HG03025 (cell line): ENCODE measurements at regions not wholly inside any gene's neighbourhood (a gene's known extent, or its start where the extent isn't known, plus 50 kb on each side); places are given as distances from the start of the nearest gene placed in this dataset.
"Not testable (repeated sequence)": the region's sequence is repeated elsewhere in the genome, so short reads cannot be mapped to it uniquely, and the experiment has no call there.

Experiments
- ATAC-seq: cut with Tn5 transposase; IDR thresholded peaks from one replicate; pipeline ENCODE4 v1.9.1; 2021; ENCODE audit warnings: mild to moderate bottlenecking, moderate library complexity; ENCODE audit not compliant: unreplicated experiment, low FRiP score

DNA sequence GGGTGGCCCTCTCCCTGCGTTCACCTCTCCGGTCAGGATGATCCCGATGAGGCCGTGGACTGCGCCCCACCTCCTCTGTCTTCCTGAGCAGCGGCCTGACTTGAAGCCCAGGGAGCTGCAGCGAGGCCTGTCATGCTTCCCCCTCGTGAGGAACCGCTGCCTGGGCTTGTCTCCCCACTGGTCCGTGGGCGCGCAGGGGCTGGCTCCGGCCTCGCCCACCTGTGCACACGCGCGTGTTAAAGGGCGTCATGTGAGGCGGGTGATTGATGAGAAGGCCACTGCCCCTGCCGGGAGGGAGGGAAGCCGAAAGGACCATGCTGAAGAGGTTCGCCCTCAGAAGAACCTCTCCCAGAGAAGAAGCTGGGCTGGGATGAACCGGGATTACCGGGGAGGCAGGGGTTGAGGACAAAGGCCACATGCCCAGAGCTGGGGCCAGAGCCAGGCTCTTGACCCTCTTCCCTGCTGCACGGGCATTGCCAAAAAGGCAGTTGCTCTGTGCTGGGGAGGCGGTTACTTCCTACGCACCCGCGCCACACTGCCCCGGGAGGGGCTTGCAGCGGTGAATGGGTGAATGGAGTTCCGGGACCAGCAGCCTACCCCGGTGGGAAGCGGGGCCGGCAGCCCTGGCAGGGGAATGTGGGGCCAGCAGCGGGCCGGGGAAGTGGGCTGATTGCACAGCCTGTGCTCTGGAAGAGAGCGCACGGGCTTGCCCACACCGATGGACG, 85.9 kb upstream of the GSE1 start:
- ATAC-seq: no peak

DNA sequence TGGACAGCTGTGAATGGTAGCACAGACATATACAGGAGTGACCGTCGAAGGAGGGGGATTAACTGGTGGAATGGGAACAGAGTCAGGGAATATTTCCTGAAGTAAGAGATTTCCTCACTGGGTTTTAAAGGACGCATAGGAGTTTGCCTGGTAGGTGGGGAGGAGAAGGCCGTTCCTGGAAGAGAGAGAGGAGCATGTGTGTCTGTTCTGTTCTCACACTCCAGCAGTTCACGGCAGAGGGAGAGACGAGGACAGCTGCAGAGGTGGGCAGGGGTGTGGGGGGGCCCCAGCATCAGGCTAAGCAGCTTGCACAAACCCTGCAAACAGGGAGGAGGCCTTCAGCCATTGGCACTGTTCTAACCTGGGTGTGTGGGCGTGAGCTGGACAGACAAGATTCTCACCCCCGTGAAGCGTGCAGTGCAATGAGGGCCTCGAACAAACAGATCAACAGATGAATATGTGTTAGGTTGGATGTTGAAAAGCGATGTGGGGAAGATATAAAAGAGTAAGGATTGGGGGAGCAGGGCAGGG, 85.3 kb upstream of the GSE1 start:
- no peak for ATAC-seq

DNA sequence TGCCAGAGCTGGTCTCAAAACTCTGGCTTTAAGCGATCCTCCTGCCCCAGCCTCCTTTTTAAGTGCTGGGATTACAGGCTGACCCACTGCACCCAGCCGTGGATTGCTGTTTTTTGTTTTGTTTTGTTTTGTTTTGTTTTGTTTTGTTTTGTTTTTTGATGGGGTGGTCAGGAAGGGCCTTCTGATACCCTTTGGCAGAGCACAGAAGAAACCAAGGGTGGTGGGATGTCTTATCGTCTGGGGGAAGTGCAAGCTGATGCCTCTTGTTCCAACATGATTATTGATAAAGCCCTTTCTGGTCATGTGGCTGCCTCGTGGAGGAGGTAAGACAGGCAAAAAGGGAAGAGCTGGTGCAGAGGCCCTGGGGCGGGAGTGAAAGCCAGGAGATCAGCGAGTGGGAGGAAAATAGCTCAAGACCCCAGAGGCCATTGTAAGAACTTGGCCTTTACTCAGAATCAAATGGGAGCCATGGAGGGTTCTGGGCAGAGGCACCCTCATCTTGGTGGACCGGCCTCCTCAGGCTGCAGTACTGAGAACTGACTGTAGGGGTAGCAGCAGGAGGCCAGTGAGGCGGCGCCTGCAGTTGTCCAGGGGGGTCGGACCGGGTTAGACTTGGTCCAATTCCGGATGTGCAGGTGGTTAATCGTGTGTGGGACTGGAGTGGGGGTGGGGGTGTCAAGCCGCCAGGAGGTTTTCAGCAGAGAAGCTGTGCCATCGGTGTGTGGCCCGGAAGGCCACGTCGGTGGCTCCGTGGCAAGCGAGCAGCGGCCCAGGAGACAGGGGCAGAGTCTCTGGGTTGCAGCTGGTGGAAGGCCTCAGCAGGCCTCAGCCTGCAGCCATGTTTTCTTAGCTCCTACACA, 84.4 kb upstream of the GSE1 start:
- ATAC-seq: no peak

- no peak for ATAC-seq
These were observed 83.4 kb upstream of the GSE1 start for GRCh38 chr16:85529489-85530369.

DNA sequence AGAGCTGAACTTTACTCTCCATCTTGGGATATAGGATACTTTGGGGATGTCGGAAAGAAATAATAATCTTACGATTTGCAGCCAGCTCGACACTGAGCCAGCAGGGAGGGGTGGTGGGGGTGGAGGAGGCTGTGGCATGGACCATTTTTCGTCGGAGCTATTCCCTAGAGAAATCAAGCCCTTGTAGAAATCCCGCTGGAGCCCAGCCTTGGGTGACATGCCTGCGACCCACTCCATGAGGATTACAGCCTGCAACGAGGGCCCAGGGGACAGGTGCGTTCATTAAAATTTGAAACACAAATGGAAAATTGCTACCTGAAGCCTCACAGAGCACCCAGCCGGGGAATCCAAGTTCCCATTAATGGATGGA, 82.8 kb upstream of the GSE1 start:
- no peak for ATAC-seq

DNA sequence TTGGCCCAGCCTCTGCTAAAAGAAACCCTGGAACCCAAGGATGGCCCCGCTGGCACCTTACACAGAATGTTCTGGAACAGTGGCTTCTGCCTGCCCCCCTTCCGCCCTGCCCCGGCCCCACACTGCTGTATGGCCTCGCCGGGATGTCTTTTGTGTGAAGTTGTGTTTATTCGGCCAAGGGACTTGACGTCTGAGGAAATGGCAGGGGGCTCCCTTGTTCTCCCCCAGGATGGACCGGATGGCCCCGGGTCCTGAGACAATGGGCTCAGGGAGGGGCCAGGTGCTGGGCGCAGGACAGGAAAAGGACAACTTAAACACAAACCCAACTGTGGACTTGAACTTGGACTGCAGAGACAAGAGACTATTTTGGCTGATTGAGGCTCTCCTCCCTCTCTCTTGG, 81.6 kb upstream of the GSE1 start:
- ATAC-seq: no peak

- no peak for ATAC-seq
These were observed 81.0 kb upstream of the GSE1 start for GRCh38 chr16:85532147-85532546.

DNA sequence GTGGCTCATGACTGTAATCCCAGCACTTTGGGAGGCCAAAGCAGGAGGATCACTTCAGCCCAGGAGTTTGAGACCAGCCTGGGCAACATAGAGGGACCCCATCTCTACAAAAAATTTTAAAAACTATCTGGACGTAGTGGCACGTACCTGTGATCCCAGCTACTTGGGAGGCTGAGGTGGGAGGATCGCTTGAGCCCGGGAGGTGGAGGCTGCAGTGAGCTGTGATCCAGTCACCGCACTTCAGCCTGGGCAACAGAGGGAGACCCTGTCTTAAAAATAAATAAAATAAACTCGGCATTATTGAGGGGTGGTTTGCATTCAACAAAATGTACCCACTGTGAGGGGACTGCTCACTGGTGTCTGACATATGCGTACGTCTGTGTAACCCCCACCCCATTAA, 79.5 kb upstream of the GSE1 start:
- not testable (repeated sequence) for ATAC-seq

DNA sequence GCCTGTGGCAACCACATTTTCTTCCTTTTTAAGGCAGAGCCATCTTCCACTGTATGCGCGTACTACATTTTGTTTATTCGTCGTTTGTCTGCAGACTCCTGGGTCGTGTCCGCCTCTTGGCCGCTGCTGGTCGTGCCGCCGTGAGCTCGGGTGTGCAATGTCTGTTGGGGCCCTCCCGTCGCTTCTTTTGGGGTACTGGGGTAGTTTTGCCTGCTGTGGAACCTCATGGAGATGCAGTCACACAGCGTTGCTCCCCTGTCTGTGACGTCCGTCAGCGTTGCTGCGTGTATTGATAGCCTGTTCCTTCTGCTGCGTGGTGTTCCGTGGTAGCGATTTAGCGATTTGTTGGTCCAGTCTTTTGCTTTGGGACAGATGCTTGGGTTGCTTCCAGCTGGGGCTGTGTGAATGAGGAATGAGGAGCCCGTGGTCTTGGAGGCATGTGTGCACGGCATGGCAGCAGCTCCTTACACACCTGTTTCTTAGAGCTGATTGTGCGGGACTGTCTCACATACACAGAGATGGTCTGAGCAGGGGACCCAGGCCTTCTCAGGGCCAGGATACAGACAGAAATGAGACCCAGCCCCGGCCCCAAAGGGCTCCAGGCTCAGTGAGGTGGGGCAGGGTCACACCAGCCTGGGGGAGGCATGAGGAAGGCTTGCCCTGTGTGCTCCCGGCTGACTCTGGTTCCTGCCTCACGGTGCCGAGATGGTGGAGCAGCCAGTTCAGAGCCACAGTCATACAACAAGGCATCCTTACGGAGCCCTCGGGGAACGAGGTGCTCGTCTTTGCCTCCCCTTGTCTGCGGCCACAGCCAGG, 78.4 kb upstream of the GSE1 start:
- ATAC-seq: no peak

- ATAC-seq: no peak
These were observed 77.6 kb upstream of the GSE1 start for GRCh38 chr16:85535352-85536072.

- no peak for ATAC-seq
These were observed 77.1 kb upstream of the GSE1 start for GRCh38 chr16:85536073-85536410.

DNA sequence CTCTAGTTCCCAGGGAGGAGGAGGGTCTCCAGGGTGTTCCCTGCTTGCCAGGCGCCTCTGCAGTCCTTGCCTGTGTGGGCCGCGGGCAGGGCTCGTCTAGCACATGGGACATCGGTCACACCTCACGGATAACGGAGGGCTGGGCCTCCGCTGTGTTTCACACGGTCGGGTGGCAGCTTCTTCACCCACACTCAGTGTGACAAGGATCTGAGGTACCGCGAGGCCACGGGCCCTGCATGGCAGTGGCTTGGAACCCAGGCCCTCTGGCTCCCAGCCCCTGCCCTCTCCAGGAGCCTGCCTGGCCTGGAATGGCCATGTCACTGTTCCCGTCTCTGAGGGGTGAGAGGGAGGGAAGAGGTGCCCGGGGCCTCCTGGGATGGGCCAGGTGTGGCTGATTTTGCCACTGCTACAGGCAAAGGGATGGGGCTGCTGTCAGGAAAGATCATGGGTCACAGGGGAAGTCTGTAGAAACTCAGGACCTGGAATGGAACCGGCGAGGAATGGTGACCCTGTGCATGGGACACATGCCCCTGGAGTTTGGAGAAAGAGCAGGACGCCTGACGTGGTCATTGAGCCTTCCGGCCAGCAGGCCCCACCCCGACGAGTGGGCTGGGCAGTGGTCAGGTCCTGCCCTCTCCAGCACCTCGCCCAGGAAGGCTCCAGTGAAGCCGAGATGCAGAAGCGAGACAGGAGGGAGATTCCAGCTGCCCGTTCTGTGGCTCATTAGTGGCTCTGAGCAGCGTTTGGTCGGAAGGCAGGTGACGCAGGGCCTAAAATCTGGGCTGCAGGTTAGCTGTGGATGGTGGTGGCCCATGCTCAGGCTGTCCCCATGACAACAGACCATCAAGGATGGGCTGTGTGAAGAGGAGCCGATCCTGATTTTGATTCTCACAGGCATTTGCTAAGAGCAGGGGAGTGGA, 76.5 kb upstream of the GSE1 start:
- ATAC-seq: no peak

DNA sequence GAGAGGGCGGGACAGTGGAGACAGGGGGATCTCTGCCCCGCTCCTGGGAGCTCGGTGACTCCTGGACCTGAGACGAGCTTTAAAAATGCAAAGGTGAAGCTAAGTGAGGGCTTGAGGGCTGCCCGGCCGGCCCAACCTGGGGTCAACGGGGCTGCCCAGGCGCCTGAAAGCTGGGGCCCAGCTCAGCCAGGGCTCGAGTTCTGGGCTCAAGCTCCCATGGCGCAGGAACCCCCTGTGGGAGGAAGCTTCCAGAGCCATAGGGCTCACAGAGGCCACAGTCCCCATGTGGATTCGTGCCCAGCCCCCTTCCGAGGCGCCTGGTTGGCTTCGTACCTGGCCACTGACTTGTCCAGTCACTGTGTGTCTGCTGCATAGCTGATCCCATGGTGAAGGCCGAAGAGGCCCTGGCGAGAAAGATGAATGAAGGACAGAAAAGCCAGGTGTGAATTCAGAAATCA, 75.8 kb upstream of the GSE1 start:
- no peak for ATAC-seq

- no peak for ATAC-seq
These were observed 75.2 kb upstream of the GSE1 start for GRCh38 chr16:85537795-85538401.

- ATAC-seq: no peak
These were observed 74.0 kb upstream of the GSE1 start for GRCh38 chr16:85539084-85539483.

GRCh38 chr16:85539629-85540291, 73.4 kb upstream of the GSE1 start:
- ATAC-seq: no peak

DNA sequence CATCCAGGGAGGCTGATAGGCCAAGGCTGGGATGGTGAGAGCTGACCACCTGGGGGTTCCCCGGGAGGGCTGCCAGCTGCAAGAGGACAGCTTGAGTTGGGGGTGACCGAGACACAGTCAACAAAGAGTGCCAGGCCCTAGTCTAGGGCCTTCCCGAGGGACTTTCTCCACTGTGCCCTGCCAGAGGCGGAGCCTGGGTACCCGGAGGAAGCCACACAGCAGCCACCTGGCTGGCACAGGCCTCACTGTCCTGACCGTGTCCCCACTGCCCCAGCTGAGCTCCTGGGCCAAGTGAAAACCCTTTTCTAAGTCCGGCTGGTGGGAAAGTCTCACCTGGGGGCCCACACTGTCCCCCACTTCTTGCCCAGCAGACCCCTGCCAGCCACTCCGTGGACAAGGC, 71.9 kb upstream of the GSE1 start:
- ATAC-seq: no peak
